ENCODE measurements at regions not wholly inside any gene's neighbourhood (a gene's known extent, or its start where the extent isn't known, plus 50 kb on each side); places are given as distances from the start of the nearest gene placed in this dataset.

DNA sequence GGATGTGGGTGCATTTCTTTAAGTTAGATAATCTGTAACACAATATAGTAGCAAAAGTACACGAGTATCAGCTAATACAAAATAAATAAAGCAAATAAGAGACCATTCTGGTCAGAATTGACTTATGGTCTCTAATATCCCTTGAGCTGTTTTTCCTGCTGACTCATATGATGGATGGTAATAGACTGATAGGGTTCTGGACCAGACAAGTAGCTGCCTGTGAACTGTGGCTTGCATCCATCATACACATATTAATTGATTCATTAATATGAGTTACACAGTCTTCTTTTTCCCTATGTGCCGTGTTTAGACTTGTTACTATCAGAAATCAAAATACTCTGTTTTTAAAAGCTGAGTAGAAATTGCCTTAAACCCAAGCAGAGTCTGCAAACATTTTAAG lies 762.8 kb downstream of the GATA3 start:
- Histone ChIP-seq H3K79me2 (ENCODE audit: control insufficient read depth, insufficient read depth, low read length) (no peaks in the 10 kb centered on the region), H3K9me1 (ENCODE audit: control insufficient read depth, extremely low read depth, insufficient read depth, low read length) (no peaks in the 10 kb centered on the region), H2AFZ (ENCODE audit: control insufficient read depth, low read length) (no peak overlapping the region), H3K27me3 (ENCODE audit: control insufficient read depth, extremely low read depth, insufficient read depth, low read length) (no peaks in the 10 kb centered on the region), H3K9me3 (ENCODE audit: control insufficient read depth, low read depth, low read length) (no peaks in the 10 kb centered on the region), H3K4me3 (ENCODE audit: control insufficient read depth in 2 of 3, extremely low read depth in 1 of 3, insufficient read depth in 2 of 3, low read depth in 1 of 3, low read length in 3 of 3) (no peak overlapping the region), H3K27ac (ENCODE audit: control insufficient read depth, insufficient read depth, low read length) (no peak overlapping the region), H3K4me1 (ENCODE audit: control insufficient read depth, extremely low read depth, insufficient read depth, low read length) (peaks cover 24% of the 10 kb centered on the region), H3K4me2 (ENCODE audit: control insufficient read depth, extremely low read depth, insufficient read depth, low read depth, low read length) (peak overlapping the region; percentile 39), H4K20me1 (ENCODE audit: control insufficient read depth, extremely low read depth, insufficient read depth, low read length) (no peaks in the 10 kb centered on the region), H3K9ac (ENCODE audit: control insufficient read depth, extremely low read depth, insufficient read depth, low read length) (no peak overlapping the region), H3K36me3 (ENCODE audit: control insufficient read depth in 2 of 2, extremely low read depth in 1 of 2, insufficient read depth in 2 of 2, low read length in 2 of 2) (no peaks in the 10 kb centered on the region)
- dilution Hi-C loops (cut with MboI; ENCODE audit: extremely low pct_ligation_motif_present, low sequenced_read_pairs) = no loop called here
- FAIRE-seq (peak; percentile 85), DNase-seq (ENCODE audit: low read depth, low spot score) (peak; percentile 64)
- TF ChIP-seq CTCF (optimal IDR thresholded peaks at IDR 0.05 in 1 of 3, IDR thresholded peaks at IDR 0.05 in 1 of 3, conservative IDR thresholded peaks at IDR 0.05 in 1 of 3; ENCODE audit: extremely low read depth in 1 of 3, insufficient read depth in 2 of 3, low read length in 3 of 3) (no peak), EZH2 (IDR thresholded peaks at IDR 0.05; ENCODE audit: low read length) (no peak)

- DNase-seq (ENCODE audit: low read depth, low spot score) = no peak
- peak; percentile 80 for FAIRE-seq
- Histone ChIP-seq H3K79me2 (ENCODE audit: control insufficient read depth, insufficient read depth, low read length) (no peaks in the 10 kb centered on the region), H3K4me3 (ENCODE audit: control insufficient read depth in 2 of 3, extremely low read depth in 1 of 3, insufficient read depth in 2 of 3, low read depth in 1 of 3, low read length in 3 of 3) (no peak overlapping the region), H3K9ac (ENCODE audit: control insufficient read depth, extremely low read depth, insufficient read depth, low read length) (no peak overlapping the region), H3K9me3 (ENCODE audit: control insufficient read depth, low read depth, low read length) (no peaks in the 10 kb centered on the region), H3K9me1 (ENCODE audit: control insufficient read depth, extremely low read depth, insufficient read depth, low read length) (no peaks in the 10 kb centered on the region), H3K27me3 (ENCODE audit: control insufficient read depth, extremely low read depth, insufficient read depth, low read length) (no peaks in the 10 kb centered on the region), H3K27ac (ENCODE audit: control insufficient read depth, insufficient read depth, low read length) (no peak overlapping the region), H2AFZ (ENCODE audit: control insufficient read depth, low read length) (no peak overlapping the region), H4K20me1 (ENCODE audit: control insufficient read depth, extremely low read depth, insufficient read depth, low read length) (no peaks in the 10 kb centered on the region), H3K4me1 (ENCODE audit: control insufficient read depth, extremely low read depth, insufficient read depth, low read length) (peaks cover 10% of the 10 kb centered on the region), H3K36me3 (ENCODE audit: control insufficient read depth in 2 of 2, extremely low read depth in 1 of 2, insufficient read depth in 2 of 2, low read length in 2 of 2) (no peaks in the 10 kb centered on the region), H3K4me2 (ENCODE audit: control insufficient read depth, extremely low read depth, insufficient read depth, low read depth, low read length) (no peak overlapping the region)
- no peak for TF ChIP-seq CTCF (optimal IDR thresholded peaks at IDR 0.05 in 1 of 3, IDR thresholded peaks at IDR 0.05 in 1 of 3, conservative IDR thresholded peaks at IDR 0.05 in 1 of 3; ENCODE audit: extremely low read depth in 1 of 3, insufficient read depth in 2 of 3, low read length in 3 of 3)
- TF ChIP-seq EZH2 (IDR thresholded peaks at IDR 0.05; ENCODE audit: low read length) = no peak
- dilution Hi-C loops (cut with MboI; ENCODE audit: extremely low pct_ligation_motif_present, low sequenced_read_pairs) = no loop called here
Observed at GRCh38 chr10:8825611-8826010, 771.1 kb downstream of the GATA3 start.
